HEK293T (cell line): ENCODE measurements at regions not wholly inside any gene's neighbourhood (a gene's known extent, or its start where the extent isn't known, plus 50 kb on each side); places are given as distances from the start of the nearest gene placed in this dataset.

Source experiments
- ARNT ChIP-seq: fragments of 450-650 bp; IDR thresholded peaks from 2 replicates; pipeline ENCODE4 v1.6.1; 2017; ENCODE audit warnings: mild to moderate bottlenecking
- BHLHE40 ChIP-seq: fragments of 450-650 bp; IDR thresholded peaks from 2 replicates; pipeline ENCODE4 v1.6.1; 2016; ENCODE audit warnings: mild to moderate bottlenecking, moderate library complexity, borderline replicate concordance
- CTBP1 ChIP-seq: fragments of 450-650 bp; IDR thresholded peaks from 2 replicates; pipeline ENCODE4 v1.6.1; 2016; ENCODE audit warnings: borderline replicate concordance
- FOXA1 ChIP-seq: fragments of 450-650 bp; IDR thresholded peaks from 2 replicates; pipeline ENCODE4 v1.6.1; 2016; ENCODE audit warnings: mild to moderate bottlenecking
- FOXK2 ChIP-seq: fragments of 450-650 bp; IDR thresholded peaks from 2 replicates; pipeline ENCODE4 v1.6.1; 2016; ENCODE audit warnings: mild to moderate bottlenecking
- FOXM1 ChIP-seq: fragments of 450-650 bp; IDR thresholded peaks from 2 replicates; pipeline ENCODE4 v1.6.1; 2017; ENCODE audit warnings: mild to moderate bottlenecking, borderline replicate concordance
- HDGF ChIP-seq: fragments of 450-650 bp; IDR thresholded peaks from 2 replicates; pipeline ENCODE4 v1.6.1; 2017; ENCODE audit warnings: antibody characterized with exemption, borderline replicate concordance
- L3MBTL2 ChIP-seq: fragments of 450-650 bp; conservative IDR thresholded peaks from 2 replicates; pipeline ENCODE4 v1.6.1; 2016; ENCODE audit warnings: mild to moderate bottlenecking
- NFRKB ChIP-seq: fragments of 450-650 bp; IDR thresholded peaks from 2 replicates; pipeline ENCODE4 v1.6.1; 2016; ENCODE audit warnings: mild to moderate bottlenecking, moderate library complexity
- SUZ12 ChIP-seq: fragments of 450-650 bp; IDR thresholded peaks from 2 replicates; pipeline ENCODE4 v1.6.1; 2016; ENCODE audit warnings: mild to moderate bottlenecking
- ZNF384 ChIP-seq: fragments of 450-650 bp; IDR thresholded peaks from 2 replicates; pipeline ENCODE4 v1.6.1; 2016
- TF ChIP-seq, protein P1 (sequence below): fragments of 450-650 bp; IDR thresholded peaks from 2 replicates; pipeline ENCODE4 v1.6.1; 2016

DNA sequence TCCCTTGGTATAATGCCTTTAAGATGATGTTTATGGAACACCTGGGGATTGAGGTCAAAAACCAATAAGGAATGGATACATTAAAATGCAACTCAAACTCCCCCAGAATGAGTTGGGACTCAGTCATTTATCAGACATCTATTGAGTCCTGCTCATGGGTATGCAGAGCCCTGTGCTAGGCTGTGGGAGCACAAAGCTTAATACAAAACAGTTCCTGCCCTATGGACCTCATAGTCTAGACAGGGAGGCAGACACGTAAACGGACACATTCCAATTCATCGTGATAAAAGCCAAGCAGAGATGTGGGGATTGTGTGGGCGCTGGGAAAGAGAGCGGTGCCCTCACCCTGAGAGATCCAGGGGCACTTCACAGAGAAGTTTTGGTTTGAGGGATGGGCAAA lies 181.7 kb downstream of the PTEN start:
- TF ChIP-seq ARNT = no peak
- no peak for TF ChIP-seq ZNF384
- TF ChIP-seq FOXM1 = no peak
- no peak for TF ChIP-seq FOXA1
- no peak for TF ChIP-seq BHLHE40
- TF ChIP-seq L3MBTL2 = no peak
- no peak for TF ChIP-seq SUZ12
- TF ChIP-seq, protein P1, sequence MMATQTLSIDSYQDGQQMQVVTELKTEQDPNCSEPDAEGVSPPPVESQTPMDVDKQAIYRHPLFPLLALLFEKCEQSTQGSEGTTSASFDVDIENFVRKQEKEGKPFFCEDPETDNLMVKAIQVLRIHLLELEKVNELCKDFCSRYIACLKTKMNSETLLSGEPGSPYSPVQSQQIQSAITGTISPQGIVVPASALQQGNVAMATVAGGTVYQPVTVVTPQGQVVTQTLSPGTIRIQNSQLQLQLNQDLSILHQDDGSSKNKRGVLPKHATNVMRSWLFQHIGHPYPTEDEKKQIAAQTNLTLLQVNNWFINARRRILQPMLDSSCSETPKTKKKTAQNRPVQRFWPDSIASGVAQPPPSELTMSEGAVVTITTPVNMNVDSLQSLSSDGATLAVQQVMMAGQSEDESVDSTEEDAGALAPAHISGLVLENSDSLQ = no peak
- no peak for TF ChIP-seq NFRKB
- TF ChIP-seq HDGF = no peak
- TF ChIP-seq CTBP1 = no peak
- TF ChIP-seq FOXK2 = no peak
